Type B pancreatic cell (in vitro differentiated cells): ENCODE measurements at regions not wholly inside any gene's neighbourhood (a gene's known extent, or its start where the extent isn't known, plus 50 kb on each side); places are given as distances from the start of the nearest gene placed in this dataset.

Experiments
- DNase-seq: peaks from one replicate; pipeline ENCODE4 v3.0.0; 2021; ENCODE audit warnings: mixed read lengths; ENCODE audit not compliant: unreplicated experiment; ENCODE audit errors: extremely low spot score
- H3K27ac Mint-ChIP-seq: 2 replicates; pipeline ENCODE4 v1.8.0; 2021; ENCODE audit warnings: mild to moderate bottlenecking, mixed read lengths
- H3K27me3 Mint-ChIP-seq: 2 replicates; pipeline ENCODE4 v1.8.0; 2021; ENCODE audit warnings: mixed read lengths
- H3K36me3 Mint-ChIP-seq: 2 replicates; pipeline ENCODE4 v1.8.0; 2021; ENCODE audit warnings: mixed read lengths
- H3K4me1 Mint-ChIP-seq: one replicate; pipeline ENCODE4 v1.8.0; 2021; ENCODE audit warnings: mixed read lengths; ENCODE audit not compliant: unreplicated experiment
- H3K4me3 Mint-ChIP-seq: 2 replicates; pipeline ENCODE4 v1.8.0; 2021; ENCODE audit warnings: mild to moderate bottlenecking, mixed read lengths
- H3K9me3 Mint-ChIP-seq: 2 replicates; pipeline ENCODE4 v1.8.0; 2021; ENCODE audit warnings: mixed read lengths
- TF ChIP-seq, protein P1 (sequence below): fragments of 200-600 bp; sonication (generic); conservative IDR thresholded peaks from 2 replicates; pipeline ENCODE4 v1.5.0; 2021; ENCODE audit warnings: antibody characterized with exemption, mild to moderate bottlenecking

DNA sequence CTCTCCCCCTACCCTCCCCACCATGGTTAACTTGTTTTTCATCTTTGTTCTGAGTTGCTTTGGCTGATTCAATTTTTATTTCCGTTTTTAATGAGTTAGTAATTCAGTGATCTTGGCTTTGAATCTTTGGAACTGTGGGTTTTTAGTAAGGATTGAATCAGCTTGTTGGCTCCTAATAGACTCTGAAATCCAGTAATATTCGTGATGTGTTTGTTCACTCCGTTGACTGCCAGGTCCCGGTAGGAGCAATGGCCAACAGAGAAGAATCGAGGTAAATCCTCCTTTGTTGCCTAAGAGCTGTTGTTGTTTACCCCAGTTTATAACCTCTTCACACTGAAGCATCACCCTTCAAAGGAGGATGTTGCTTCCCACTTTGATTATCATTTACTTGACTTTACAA is 92.7 kb downstream of the PCSK1 start:
- no peaks in the 10 kb centered on the region for H3K9me3 Mint-ChIP-seq
- no peaks in the 10 kb centered on the region for H3K4me1 Mint-ChIP-seq
- H3K4me3 Mint-ChIP-seq = no peak overlapping the region
- no peaks in the 10 kb centered on the region for H3K36me3 Mint-ChIP-seq
- H3K27ac Mint-ChIP-seq = no peak overlapping the region
- TF ChIP-seq, protein P1, sequence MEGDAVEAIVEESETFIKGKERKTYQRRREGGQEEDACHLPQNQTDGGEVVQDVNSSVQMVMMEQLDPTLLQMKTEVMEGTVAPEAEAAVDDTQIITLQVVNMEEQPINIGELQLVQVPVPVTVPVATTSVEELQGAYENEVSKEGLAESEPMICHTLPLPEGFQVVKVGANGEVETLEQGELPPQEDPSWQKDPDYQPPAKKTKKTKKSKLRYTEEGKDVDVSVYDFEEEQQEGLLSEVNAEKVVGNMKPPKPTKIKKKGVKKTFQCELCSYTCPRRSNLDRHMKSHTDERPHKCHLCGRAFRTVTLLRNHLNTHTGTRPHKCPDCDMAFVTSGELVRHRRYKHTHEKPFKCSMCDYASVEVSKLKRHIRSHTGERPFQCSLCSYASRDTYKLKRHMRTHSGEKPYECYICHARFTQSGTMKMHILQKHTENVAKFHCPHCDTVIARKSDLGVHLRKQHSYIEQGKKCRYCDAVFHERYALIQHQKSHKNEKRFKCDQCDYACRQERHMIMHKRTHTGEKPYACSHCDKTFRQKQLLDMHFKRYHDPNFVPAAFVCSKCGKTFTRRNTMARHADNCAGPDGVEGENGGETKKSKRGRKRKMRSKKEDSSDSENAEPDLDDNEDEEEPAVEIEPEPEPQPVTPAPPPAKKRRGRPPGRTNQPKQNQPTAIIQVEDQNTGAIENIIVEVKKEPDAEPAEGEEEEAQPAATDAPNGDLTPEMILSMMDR = no peak
- no peak for DNase-seq
- H3K27me3 Mint-ChIP-seq = peaks cover 14% of the 10 kb centered on the region

DNA sequence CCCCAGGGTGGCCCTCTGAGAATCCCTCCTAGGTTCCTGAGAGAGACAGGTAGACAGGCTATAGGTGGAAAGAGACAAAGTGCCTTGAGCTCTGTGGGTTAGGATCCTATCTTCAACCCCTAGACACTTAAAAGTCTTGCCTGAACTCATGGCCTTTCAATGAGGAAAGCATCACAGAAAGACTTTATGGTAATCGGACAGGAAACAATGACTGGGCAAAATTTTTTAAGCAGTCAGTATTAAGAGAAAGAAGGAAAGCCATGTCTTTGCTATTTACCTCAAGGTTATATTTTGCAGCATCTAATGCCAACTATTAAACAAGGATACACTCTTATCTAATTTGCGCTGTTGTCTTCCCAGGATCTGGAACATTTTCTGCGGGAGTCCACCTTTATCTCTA is 93.2 kb downstream of the PCSK1 start:
- Mint-ChIP-seq H3K4me3 (no peak overlapping the region), H3K4me1 (no peaks in the 10 kb centered on the region), H3K36me3 (no peaks in the 10 kb centered on the region), H3K27me3 (peaks cover 13% of the 10 kb centered on the region), H3K9me3 (no peaks in the 10 kb centered on the region), H3K27ac (no peak overlapping the region)
- no peak for DNase-seq
- TF ChIP-seq, protein P1 = no peak

DNA sequence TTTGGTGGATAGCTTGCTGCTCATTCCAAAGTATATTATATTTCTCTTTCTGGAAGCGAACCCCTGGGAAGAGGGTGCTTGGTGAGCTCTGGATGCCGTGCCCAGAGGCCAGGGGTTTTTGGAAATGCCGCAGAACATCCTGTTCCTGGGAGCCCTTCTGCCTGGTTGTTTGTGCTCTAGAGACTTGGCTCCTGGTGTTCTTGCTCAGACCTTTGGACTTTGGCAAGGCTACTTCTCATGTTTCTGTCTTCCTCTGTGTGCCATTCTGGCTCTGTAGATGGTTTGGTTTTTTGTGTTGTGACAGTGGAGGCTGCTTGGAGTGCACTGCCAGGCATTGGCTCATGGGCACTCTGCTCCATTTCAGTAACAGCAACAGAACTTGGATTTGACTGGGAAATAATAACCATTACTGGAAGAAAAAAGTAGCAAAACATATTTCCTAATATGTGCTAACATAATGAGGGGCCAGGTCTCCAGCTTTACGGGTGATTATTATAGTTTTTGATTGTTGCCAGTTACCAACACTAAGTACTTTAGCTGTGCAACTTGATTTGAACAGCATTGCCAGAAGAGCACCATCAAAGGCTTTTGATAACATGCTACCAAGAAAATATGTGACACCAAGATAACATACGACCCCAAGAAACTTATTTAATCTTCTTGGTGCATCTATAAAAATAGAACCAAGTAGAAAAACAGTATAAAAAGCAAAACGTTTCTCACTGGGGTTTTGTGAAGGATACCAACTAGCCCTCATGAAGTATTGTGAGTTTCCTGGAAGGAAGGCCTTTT is 94.2 kb downstream of the PCSK1 start:
- no peak for DNase-seq
- Mint-ChIP-seq H3K4me1 (no peaks in the 10 kb centered on the region), H3K27me3 (peaks cover 7% of the 10 kb centered on the region), H3K4me3 (no peak overlapping the region), H3K9me3 (no peaks in the 10 kb centered on the region), H3K27ac (no peak overlapping the region), H3K36me3 (no peaks in the 10 kb centered on the region)
- TF ChIP-seq, protein P1 = no peak

DNA sequence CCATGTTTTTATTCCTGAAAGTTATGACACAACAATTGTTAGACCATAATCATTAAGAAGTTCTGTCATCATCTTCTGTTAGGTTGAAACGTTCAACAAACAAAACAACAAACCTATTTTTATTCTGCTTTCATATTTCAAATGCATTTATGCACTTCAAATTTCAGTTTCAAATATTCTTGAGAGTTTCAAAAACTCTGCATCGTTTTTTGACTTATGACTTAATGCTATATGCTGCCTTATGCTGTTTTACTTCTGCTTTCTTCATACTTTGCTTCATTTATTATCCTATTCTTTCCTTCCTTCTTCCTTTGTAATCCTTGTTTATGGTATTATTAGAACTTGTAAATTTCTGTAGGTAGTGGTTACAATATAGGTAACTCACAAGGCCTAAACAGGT is 95.0 kb downstream of the PCSK1 start:
- Mint-ChIP-seq H3K36me3 (no peaks in the 10 kb centered on the region), H3K9me3 (no peaks in the 10 kb centered on the region), H3K4me1 (peaks cover under 1% of the 10 kb centered on the region), H3K27me3 (peaks cover 6% of the 10 kb centered on the region), H3K4me3 (no peak overlapping the region), H3K27ac (no peak overlapping the region)
- TF ChIP-seq, protein P1 = no peak
- no peak for DNase-seq

DNA sequence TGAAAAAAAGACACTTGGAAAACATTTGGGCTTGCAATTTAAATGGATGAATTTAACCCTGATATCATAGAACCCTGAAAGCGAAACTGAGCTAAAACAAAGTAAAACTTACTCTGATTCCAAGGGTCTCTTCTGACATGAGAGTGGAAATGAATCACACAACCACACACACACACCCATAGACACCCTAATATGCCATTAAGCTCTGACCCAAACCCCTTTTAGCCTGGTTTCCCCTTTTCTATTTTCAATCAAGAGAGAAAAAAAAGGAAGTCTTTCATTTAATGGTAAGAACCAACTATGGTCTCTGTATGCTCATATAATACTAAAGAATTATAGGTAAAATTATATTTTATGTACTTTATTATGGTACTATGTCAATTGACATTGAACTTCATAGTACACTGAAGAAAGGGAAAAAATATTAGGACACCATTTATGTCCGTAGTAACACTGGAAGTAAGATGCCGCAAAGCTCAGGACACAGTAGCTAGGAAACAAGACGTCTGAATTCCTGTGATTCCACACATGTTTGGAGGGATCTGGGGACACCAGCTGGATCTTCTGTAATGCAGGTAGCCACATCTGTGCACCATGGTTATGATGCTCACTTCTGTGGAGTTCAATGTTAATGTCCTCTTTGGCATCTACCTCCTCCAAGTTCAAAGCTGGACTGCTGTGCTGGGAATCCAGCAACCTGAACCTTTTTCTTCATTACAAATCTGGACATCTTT is 95.8 kb downstream of the PCSK1 start:
- TF ChIP-seq, protein P1 = no peak
- Mint-ChIP-seq H3K27me3 (peaks cover 3% of the 10 kb centered on the region), H3K4me1 (peaks cover 6% of the 10 kb centered on the region), H3K4me3 (no peak overlapping the region), H3K27ac (no peak overlapping the region), H3K9me3 (no peaks in the 10 kb centered on the region), H3K36me3 (no peaks in the 10 kb centered on the region)
- DNase-seq = no peak
